Activated naive CD8-positive, alpha-beta T cell treated with anti-CD3 and anti-CD28 coated beads, Interleukin-2, amount 10 ng/mL, durations not matched to agents 7 days and 5 days (primary cell): ENCODE measurements at regions not wholly inside any gene's neighbourhood (a gene's known extent, or its start where the extent isn't known, plus 50 kb on each side); places are given as distances from the start of the nearest gene placed in this dataset.

Experiments
- ATAC-seq: fragments of 150-1000 bp; cut with Tn5 transposase; one replicate; pipeline ENCODE4 v1.10.0; 2021; ENCODE audit warnings: low read depth, moderate library complexity
- POLR2A ChIA-PET: fragments of 350-600 bp; sonication (Branson Sonifier 250); formaldehyde crosslinking; loops from one replicate; lab custom pipeline; 2021; ENCODE audit warnings: antibody characterized with exemption; lab: Charles Lee
- DNase-seq: peaks from one replicate; pipeline ENCODE4 v3.0.0; 2021
- H3K27ac Mint-ChIP-seq: one replicate; pipeline ENCODE4 v1.8.0; 2022; ENCODE audit warnings: mild to moderate bottlenecking, mixed read lengths
- H3K27me3 Mint-ChIP-seq: one replicate; pipeline ENCODE4 v1.8.0; 2022; ENCODE audit warnings: mild to moderate bottlenecking, moderate library complexity, mixed read lengths
- H3K36me3 Mint-ChIP-seq: one replicate; pipeline ENCODE4 v1.8.0; 2021; ENCODE audit warnings: mild to moderate bottlenecking, mixed read lengths
- H3K4me1 Mint-ChIP-seq: one replicate; pipeline ENCODE4 v1.8.0; 2021; ENCODE audit warnings: mixed read lengths
- H3K4me3 Mint-ChIP-seq: one replicate; pipeline ENCODE4 v1.8.0; 2022; ENCODE audit warnings: mild to moderate bottlenecking, moderate library complexity, mixed read lengths
- H3K9me3 Mint-ChIP-seq: one replicate; pipeline ENCODE4 v1.8.0; 2021; ENCODE audit warnings: mixed read lengths

- no peak overlapping the region for H3K27ac Mint-ChIP-seq
- no peaks in the 10 kb centered on the region for H3K9me3 Mint-ChIP-seq
- ATAC-seq: no peak
- no peak overlapping the region for H3K4me3 Mint-ChIP-seq
- no peaks in the 10 kb centered on the region for H3K27me3 Mint-ChIP-seq
- no peaks in the 10 kb centered on the region for H3K36me3 Mint-ChIP-seq
- no peak for DNase-seq
- no peaks in the 10 kb centered on the region for H3K4me1 Mint-ChIP-seq
- POLR2A ChIA-PET: no interaction called here
Observed at GRCh38 chr3:3600665-3601340, 198.4 kb upstream of the LRRN1 start.

DNA sequence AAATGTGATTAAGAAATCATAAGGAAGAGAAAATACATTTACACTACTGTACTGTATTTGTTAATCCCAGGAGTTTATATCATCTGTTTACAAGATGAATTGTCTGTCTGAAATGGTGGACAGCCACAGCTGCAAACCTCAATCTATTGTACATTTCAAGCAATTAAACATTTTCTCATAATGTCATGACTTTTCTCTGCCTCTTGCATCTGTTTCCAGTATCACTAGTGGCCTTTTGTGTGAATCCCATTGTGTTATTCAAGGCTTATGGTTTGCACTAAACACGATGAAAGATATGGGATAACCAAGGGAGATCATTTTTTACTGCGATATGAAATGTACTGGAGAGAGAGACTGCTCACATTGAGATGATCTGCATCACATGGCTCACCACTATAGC lies 200.2 kb upstream of the LRRN1 start:
- no peak for ATAC-seq
- H3K4me1 Mint-ChIP-seq: no peaks in the 10 kb centered on the region

GRCh38 chr3:3594986-3595385 lies 204.2 kb upstream of the LRRN1 start:
- no peaks in the 10 kb centered on the region for H3K27me3 Mint-ChIP-seq
- no peak overlapping the region for H3K4me3 Mint-ChIP-seq
- DNase-seq: no peak
- H3K36me3 Mint-ChIP-seq: no peaks in the 10 kb centered on the region
- H3K27ac Mint-ChIP-seq: no peak overlapping the region
- no peaks in the 10 kb centered on the region for H3K4me1 Mint-ChIP-seq
- peaks cover 1% of the 10 kb centered on the region for H3K9me3 Mint-ChIP-seq
- ATAC-seq: no peak
- POLR2A ChIA-PET: no interaction called here

More for the DNA sequence above, 200.2 kb upstream of the LRRN1 start:
- no peak overlapping the region for H3K27ac Mint-ChIP-seq
- POLR2A ChIA-PET: no interaction called here
- no peak overlapping the region for H3K4me3 Mint-ChIP-seq
- no peaks in the 10 kb centered on the region for H3K9me3 Mint-ChIP-seq
- no peaks in the 10 kb centered on the region for H3K27me3 Mint-ChIP-seq
- DNase-seq: no peak
- no peaks in the 10 kb centered on the region for H3K36me3 Mint-ChIP-seq

- H3K4me3 Mint-ChIP-seq: no peak overlapping the region
- H3K27me3 Mint-ChIP-seq: no peaks in the 10 kb centered on the region
- peaks cover 1% of the 10 kb centered on the region for H3K9me3 Mint-ChIP-seq
- DNase-seq: no peak
- H3K27ac Mint-ChIP-seq: no peak overlapping the region
- no peak for ATAC-seq
- POLR2A ChIA-PET: no interaction called here
- no peaks in the 10 kb centered on the region for H3K4me1 Mint-ChIP-seq
- H3K36me3 Mint-ChIP-seq: no peaks in the 10 kb centered on the region
Observed at GRCh38 chr3:3589715-3590130, 209.5 kb upstream of the LRRN1 start.

GRCh38 chr3:3587647-3587972 lies 211.6 kb upstream of the LRRN1 start:
- Mint-ChIP-seq H3K9me3 (peaks cover 1% of the 10 kb centered on the region), H3K27me3 (no peaks in the 10 kb centered on the region), H3K27ac (no peak overlapping the region), H3K4me3 (no peak overlapping the region), H3K4me1 (no peaks in the 10 kb centered on the region), H3K36me3 (no peaks in the 10 kb centered on the region)
- DNase-seq (no peak), ATAC-seq (no peak)
- POLR2A ChIA-PET: no interaction called here

GRCh38 chr3:3586843-3587646 lies 212.2 kb upstream of the LRRN1 start:
- peaks cover 1% of the 10 kb centered on the region for H3K9me3 Mint-ChIP-seq
- POLR2A ChIA-PET: no interaction called here
- H3K4me1 Mint-ChIP-seq: no peaks in the 10 kb centered on the region
- H3K27ac Mint-ChIP-seq: no peak overlapping the region
- no peak for ATAC-seq
- no peak overlapping the region for H3K4me3 Mint-ChIP-seq
- no peaks in the 10 kb centered on the region for H3K36me3 Mint-ChIP-seq
- no peak for DNase-seq
- no peaks in the 10 kb centered on the region for H3K27me3 Mint-ChIP-seq

DNA sequence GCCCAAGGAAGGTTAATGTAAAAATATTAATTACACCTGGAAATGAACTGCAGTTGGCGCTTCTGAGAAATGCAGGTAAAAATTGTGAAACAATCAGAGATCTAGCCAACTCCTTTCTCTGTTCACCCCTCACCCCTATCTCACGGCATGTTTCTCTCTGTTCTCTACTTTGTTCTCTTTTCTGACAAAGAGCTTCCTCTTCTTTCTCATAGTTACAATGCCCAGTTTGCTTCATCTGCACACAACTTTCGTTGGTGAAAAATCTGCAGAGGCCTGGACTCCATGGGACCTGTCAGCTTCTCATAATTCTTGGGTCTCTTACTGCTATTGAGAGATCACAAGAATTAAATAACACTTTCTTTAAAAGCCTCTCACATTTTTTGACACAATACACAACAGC lies 212.9 kb upstream of the LRRN1 start:
- H3K36me3 Mint-ChIP-seq: no peaks in the 10 kb centered on the region
- no peaks in the 10 kb centered on the region for H3K4me1 Mint-ChIP-seq
- H3K27ac Mint-ChIP-seq: no peak overlapping the region
- H3K27me3 Mint-ChIP-seq: no peaks in the 10 kb centered on the region
- no peak for ATAC-seq
- H3K9me3 Mint-ChIP-seq: no peaks in the 10 kb centered on the region
- DNase-seq: no peak
- no peak overlapping the region for H3K4me3 Mint-ChIP-seq
- POLR2A ChIA-PET: no interaction called here

GRCh38 chr3:3579658-3580057 lies 219.6 kb upstream of the LRRN1 start:
- POLR2A ChIA-PET: no interaction called here
- ATAC-seq (no peak), DNase-seq (no peak)
- Mint-ChIP-seq H3K9me3 (no peaks in the 10 kb centered on the region), H3K4me3 (no peak overlapping the region), H3K4me1 (no peaks in the 10 kb centered on the region), H3K36me3 (no peaks in the 10 kb centered on the region), H3K27ac (no peak overlapping the region), H3K27me3 (no peaks in the 10 kb centered on the region)

GRCh38 chr3:3578718-3579117 lies 220.5 kb upstream of the LRRN1 start:
- H3K27ac Mint-ChIP-seq: no peak overlapping the region
- ATAC-seq: no peak
- POLR2A ChIA-PET: no interaction called here
- DNase-seq: no peak
- H3K4me1 Mint-ChIP-seq: no peaks in the 10 kb centered on the region
- no peaks in the 10 kb centered on the region for H3K27me3 Mint-ChIP-seq
- no peaks in the 10 kb centered on the region for H3K36me3 Mint-ChIP-seq
- H3K9me3 Mint-ChIP-seq: no peaks in the 10 kb centered on the region
- H3K4me3 Mint-ChIP-seq: no peak overlapping the region

DNA sequence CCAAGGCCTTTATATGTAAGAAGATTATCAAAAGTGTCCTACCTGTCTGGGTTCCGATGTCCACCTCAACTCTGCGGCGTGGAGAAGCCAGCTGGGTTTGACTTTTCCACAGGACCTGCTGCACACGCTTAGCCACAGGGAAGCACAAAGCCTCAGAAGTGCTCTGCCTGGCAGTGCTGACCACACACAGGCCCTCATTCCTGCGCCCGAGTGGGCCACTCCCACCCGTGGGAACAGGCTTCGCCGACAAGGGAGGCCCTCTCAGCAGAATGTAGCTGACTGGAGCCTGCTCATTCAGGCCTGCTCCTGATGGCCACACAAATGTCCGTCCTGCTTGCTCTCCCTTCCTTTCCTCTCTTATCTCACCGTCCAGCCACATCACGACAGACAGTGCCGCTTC lies 221.4 kb upstream of the LRRN1 start:
- no peak for DNase-seq
- H3K27ac Mint-ChIP-seq: no peak overlapping the region
- H3K4me3 Mint-ChIP-seq: no peak overlapping the region
- H3K9me3 Mint-ChIP-seq: no peaks in the 10 kb centered on the region
- POLR2A ChIA-PET: no interaction called here
- ATAC-seq: no peak
- H3K4me1 Mint-ChIP-seq: no peaks in the 10 kb centered on the region
- H3K36me3 Mint-ChIP-seq: no peaks in the 10 kb centered on the region
- H3K27me3 Mint-ChIP-seq: no peaks in the 10 kb centered on the region

- POLR2A ChIA-PET: no interaction called here
- no peak for ATAC-seq
Observed at GRCh38 chr3:3573341-3573740, 225.9 kb upstream of the LRRN1 start.

DNA sequence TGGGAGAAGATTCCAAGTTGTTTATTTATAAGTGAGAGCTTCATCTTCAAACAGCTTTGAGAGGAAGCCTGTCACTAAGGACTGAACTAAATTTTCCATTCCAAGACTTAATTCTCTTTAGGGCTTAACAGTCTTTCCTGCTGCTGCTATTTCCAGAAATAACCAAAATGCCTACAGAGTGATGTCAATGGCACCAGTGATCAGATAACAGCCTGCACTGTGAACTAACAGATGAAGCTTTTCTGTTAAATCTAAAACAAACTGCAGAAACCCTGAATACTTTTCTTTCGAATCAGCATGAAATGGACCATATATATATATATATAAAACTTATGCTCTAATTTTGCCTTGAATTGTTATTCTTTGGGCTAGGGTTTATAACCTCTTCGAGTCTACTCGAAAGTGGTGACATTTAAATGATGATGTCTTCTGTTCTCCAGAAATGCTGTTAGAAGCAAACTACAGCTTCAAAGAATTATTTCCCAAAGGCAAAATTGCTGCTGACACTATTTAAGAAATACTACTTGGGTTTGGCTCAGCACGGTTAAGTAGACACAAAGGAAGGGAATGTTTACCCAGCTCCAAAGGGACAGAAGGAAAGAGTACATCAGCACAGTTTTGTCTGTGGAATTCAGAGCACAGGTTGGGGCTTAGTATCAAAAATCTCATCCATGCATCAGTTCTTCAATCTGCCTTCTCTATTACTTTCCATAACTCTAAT lies 238.5 kb upstream of the LRRN1 start:
- no peak overlapping the region for H3K4me3 Mint-ChIP-seq
- POLR2A ChIA-PET: no interaction called here

More at GRCh38 chr3:3573341-3573740, 225.9 kb upstream of the LRRN1 start:
- no peak overlapping the region for H3K4me3 Mint-ChIP-seq
- no peak overlapping the region for H3K27ac Mint-ChIP-seq
- no peaks in the 10 kb centered on the region for H3K4me1 Mint-ChIP-seq
- H3K27me3 Mint-ChIP-seq: no peaks in the 10 kb centered on the region
- no peak for DNase-seq
- no peaks in the 10 kb centered on the region for H3K9me3 Mint-ChIP-seq
- H3K36me3 Mint-ChIP-seq: no peaks in the 10 kb centered on the region

DNA sequence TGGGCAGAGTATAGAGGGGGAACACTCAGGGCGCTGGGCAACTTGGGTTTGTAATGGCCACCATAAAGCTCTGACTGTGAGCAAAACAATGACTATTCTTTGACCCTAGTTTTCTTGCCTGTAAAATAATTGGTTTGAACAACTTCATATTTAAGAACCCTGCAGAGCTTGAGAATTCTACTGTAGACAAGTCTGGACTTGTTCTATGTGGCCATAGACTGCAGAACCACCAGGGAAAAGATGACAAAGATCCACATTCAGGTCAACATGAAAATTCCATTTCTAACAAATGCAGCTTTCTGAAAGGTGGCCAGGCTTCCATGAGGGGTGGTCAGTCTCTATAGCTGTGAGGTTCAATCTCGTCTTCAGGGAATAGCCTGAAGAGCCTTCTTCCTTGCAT lies 239.4 kb upstream of the LRRN1 start:
- H3K9me3 Mint-ChIP-seq: peaks cover 2% of the 10 kb centered on the region
- no peaks in the 10 kb centered on the region for H3K4me1 Mint-ChIP-seq
- H3K27ac Mint-ChIP-seq: no peak overlapping the region
- no peak overlapping the region for H3K4me3 Mint-ChIP-seq
- no peaks in the 10 kb centered on the region for H3K27me3 Mint-ChIP-seq
- peaks cover 2% of the 10 kb centered on the region for H3K36me3 Mint-ChIP-seq
- ATAC-seq (no peak), DNase-seq (no peak)
- POLR2A ChIA-PET: no interaction called here

More for the DNA sequence above, 238.5 kb upstream of the LRRN1 start:
- H3K36me3 Mint-ChIP-seq: peaks cover 2% of the 10 kb centered on the region
- no peaks in the 10 kb centered on the region for H3K27me3 Mint-ChIP-seq
- no peak overlapping the region for H3K27ac Mint-ChIP-seq
- DNase-seq: no peak
- ATAC-seq: no peak
- peaks cover 2% of the 10 kb centered on the region for H3K9me3 Mint-ChIP-seq
- H3K4me1 Mint-ChIP-seq: no peaks in the 10 kb centered on the region

GRCh38 chr3:3556078-3556477 lies 243.2 kb upstream of the LRRN1 start:
- H3K9me3 Mint-ChIP-seq: peaks cover 2% of the 10 kb centered on the region
- no peak for ATAC-seq
- H3K4me1 Mint-ChIP-seq: no peaks in the 10 kb centered on the region
- no peak overlapping the region for H3K27ac Mint-ChIP-seq
- peaks cover 2% of the 10 kb centered on the region for H3K36me3 Mint-ChIP-seq
- DNase-seq: no peak
- no peak overlapping the region for H3K4me3 Mint-ChIP-seq
- no peaks in the 10 kb centered on the region for H3K27me3 Mint-ChIP-seq
- POLR2A ChIA-PET: interaction anchor here (0.5 kb wide), 1 partner anchor 24 kb away, joined by 3 read pairs; no protein-coding TSS in a partner anchor
